HEK293 (cell line): ENCODE measurements at regions not wholly inside any gene's neighbourhood (a gene's known extent, or its start where the extent isn't known, plus 50 kb on each side); places are given as distances from the start of the nearest gene placed in this dataset.
"Not testable (repeated sequence)": the region's sequence is repeated elsewhere in the genome, so short reads cannot be mapped to it uniquely, and the experiment has no call there.

ENCODE experiments used
- ELK4 ChIP-seq: IDR thresholded peaks from 2 replicates; pipeline ENCODE4 v1.6.1; 2011; ENCODE audit warnings: mild to moderate bottlenecking, low read depth, low read length, borderline replicate concordance
- PATZ1 ChIP-seq: fragments of 450-650 bp; formaldehyde crosslinking; IDR thresholded peaks from 2 replicates; pipeline ENCODE4 v1.5.1; 2016; ENCODE audit warnings: missing biosample characterization, missing genetic modification characterization
- ZBTB7A ChIP-seq: fragments of 450-650 bp; formaldehyde crosslinking; IDR thresholded peaks from 2 replicates; pipeline ENCODE4 v1.5.1; 2016; ENCODE audit warnings: low read depth, missing biosample characterization, missing genetic modification characterization
- ZFP3 ChIP-seq: fragments of 450-650 bp; formaldehyde crosslinking; IDR thresholded peaks from 2 replicates; pipeline ENCODE4 v1.5.1; 2016; ENCODE audit warnings: low read depth, missing biosample characterization, missing genetic modification characterization
- ZNF274 ChIP-seq, 2 experiments: fragments of 200-500 bp in 1 of 2; fragments of 450-650 bp in 1 of 2; sonication (Bioruptor generic) in 1 of 2; formaldehyde crosslinking in 1 of 2; IDR thresholded peaks; 2 replicates each; pipeline versions ENCODE4 v1.5.1 to v1.6.1; 2014 to 2016; ENCODE audit warnings: borderline replicate concordance in 1 of 2, inconsistent platforms in 1 of 2, low read length in 1 of 2, missing biosample characterization in 1 of 2, missing genetic modification characterization in 1 of 2
- ZNF362 ChIP-seq: fragments of 450-650 bp; formaldehyde crosslinking; IDR thresholded peaks from 2 replicates; pipeline ENCODE4 v1.5.1; 2016; ENCODE audit warnings: missing biosample characterization, missing genetic modification characterization
- ZNF785 ChIP-seq: fragments of 450-650 bp; formaldehyde crosslinking; IDR thresholded peaks from 2 replicates; pipeline ENCODE4 v1.5.1; 2016; ENCODE audit warnings: missing biosample characterization, missing genetic modification characterization
- ZNF837 ChIP-seq: fragments of 450-650 bp; formaldehyde crosslinking; IDR thresholded peaks from 2 replicates; pipeline ENCODE4 v1.5.1; 2016; ENCODE audit warnings: missing biosample characterization, missing genetic modification characterization
- TF ChIP-seq, protein P1 (sequence below): fragments of 450-650 bp; formaldehyde crosslinking; IDR thresholded peaks from 2 replicates; pipeline ENCODE4 v1.5.1; 2016; ENCODE audit warnings: missing biosample characterization, missing genetic modification characterization
- TF ChIP-seq, protein P2 (sequence below): fragments of 450-650 bp; formaldehyde crosslinking; IDR thresholded peaks from 2 replicates; pipeline ENCODE4 v1.5.1; 2016; ENCODE audit warnings: missing biosample characterization, missing genetic modification characterization
- TF ChIP-seq, protein P3 (sequence below): fragments of 450-650 bp; formaldehyde crosslinking; optimal IDR thresholded peaks from 2 replicates; pipeline ENCODE3; 2016; ENCODE audit warnings: missing biosample characterization, mild to moderate bottlenecking, missing genetic modification characterization

- TF ChIP-seq PATZ1; ELK4; ZNF274 (IDR thresholded peaks at IDR 0.05; ENCODE audit: low read length); ZNF274 (tag by site-specific recombination; IDR thresholded peaks at IDR 0.05; ENCODE audit: borderline replicate concordance); ZNF837; ZFP3 (tag by site-specific recombination); ZBTB7A (tag by site-specific recombination); ZNF362 (tag by site-specific recombination); ZNF785 (tag by site-specific recombination): not testable (repeated sequence)
- TF ChIP-seq, protein P1, sequence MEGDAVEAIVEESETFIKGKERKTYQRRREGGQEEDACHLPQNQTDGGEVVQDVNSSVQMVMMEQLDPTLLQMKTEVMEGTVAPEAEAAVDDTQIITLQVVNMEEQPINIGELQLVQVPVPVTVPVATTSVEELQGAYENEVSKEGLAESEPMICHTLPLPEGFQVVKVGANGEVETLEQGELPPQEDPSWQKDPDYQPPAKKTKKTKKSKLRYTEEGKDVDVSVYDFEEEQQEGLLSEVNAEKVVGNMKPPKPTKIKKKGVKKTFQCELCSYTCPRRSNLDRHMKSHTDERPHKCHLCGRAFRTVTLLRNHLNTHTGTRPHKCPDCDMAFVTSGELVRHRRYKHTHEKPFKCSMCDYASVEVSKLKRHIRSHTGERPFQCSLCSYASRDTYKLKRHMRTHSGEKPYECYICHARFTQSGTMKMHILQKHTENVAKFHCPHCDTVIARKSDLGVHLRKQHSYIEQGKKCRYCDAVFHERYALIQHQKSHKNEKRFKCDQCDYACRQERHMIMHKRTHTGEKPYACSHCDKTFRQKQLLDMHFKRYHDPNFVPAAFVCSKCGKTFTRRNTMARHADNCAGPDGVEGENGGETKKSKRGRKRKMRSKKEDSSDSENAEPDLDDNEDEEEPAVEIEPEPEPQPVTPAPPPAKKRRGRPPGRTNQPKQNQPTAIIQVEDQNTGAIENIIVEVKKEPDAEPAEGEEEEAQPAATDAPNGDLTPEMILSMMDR (tag by site-specific recombination): not testable (repeated sequence)
- TF ChIP-seq, protein P2, sequence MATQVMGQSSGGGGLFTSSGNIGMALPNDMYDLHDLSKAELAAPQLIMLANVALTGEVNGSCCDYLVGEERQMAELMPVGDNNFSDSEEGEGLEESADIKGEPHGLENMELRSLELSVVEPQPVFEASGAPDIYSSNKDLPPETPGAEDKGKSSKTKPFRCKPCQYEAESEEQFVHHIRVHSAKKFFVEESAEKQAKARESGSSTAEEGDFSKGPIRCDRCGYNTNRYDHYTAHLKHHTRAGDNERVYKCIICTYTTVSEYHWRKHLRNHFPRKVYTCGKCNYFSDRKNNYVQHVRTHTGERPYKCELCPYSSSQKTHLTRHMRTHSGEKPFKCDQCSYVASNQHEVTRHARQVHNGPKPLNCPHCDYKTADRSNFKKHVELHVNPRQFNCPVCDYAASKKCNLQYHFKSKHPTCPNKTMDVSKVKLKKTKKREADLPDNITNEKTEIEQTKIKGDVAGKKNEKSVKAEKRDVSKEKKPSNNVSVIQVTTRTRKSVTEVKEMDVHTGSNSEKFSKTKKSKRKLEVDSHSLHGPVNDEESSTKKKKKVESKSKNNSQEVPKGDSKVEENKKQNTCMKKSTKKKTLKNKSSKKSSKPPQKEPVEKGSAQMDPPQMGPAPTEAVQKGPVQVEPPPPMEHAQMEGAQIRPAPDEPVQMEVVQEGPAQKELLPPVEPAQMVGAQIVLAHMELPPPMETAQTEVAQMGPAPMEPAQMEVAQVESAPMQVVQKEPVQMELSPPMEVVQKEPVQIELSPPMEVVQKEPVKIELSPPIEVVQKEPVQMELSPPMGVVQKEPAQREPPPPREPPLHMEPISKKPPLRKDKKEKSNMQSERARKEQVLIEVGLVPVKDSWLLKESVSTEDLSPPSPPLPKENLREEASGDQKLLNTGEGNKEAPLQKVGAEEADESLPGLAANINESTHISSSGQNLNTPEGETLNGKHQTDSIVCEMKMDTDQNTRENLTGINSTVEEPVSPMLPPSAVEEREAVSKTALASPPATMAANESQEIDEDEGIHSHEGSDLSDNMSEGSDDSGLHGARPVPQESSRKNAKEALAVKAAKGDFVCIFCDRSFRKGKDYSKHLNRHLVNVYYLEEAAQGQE (tag by site-specific recombination): not testable (repeated sequence)
- TF ChIP-seq, protein P3, sequence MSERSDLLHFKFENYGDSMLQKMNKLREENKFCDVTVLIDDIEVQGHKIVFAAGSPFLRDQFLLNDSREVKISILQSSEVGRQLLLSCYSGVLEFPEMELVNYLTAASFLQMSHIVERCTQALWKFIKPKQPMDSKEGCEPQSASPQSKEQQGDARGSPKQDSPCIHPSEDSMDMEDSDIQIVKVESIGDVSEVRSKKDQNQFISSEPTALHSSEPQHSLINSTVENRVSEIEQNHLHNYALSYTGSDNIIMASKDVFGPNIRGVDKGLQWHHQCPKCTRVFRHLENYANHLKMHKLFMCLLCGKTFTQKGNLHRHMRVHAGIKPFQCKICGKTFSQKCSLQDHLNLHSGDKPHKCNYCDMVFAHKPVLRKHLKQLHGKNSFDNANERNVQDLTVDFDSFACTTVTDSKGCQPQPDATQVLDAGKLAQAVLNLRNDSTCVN (tag by site-specific recombination): not testable (repeated sequence)
These were observed 712.2 kb upstream of the PKDCC start for GRCh38 chr2:41335573-41335972.
